ENCODE measurements at regions not wholly inside any gene's neighbourhood (a gene's known extent, or its start where the extent isn't known, plus 50 kb on each side); places are given as distances from the start of the nearest gene placed in this dataset.

GRCh38 chr13:40381935-40382764 is 284.3 kb downstream of the FOXO1 start:
- TF ChIP-seq YY1 (IDR thresholded peaks at IDR 0.05; ENCODE audit: borderline replicate concordance in 1 of 3, control insufficient read depth in 1 of 3, extremely low read depth in 1 of 3, insufficient read depth in 3 of 3, insufficient read length in 1 of 3, insufficient replicate concordance in 2 of 3, low read depth in 1 of 3, low read length in 2 of 3) (no peak), SMAD1 (IDR thresholded peaks at IDR 0.05; ENCODE audit: low read depth, low read length, partially characterized antibody) (no peak), ZFP36 (IDR thresholded peaks at IDR 0.05; ENCODE audit: low read depth, low read length, partially characterized antibody) (no peak), ATF3 (IDR thresholded peaks at IDR 0.05) (no peak), ATF3 (CRISPR knock-in tag; conservative IDR thresholded peaks at IDR 0.05) (no peak), NFIX (CRISPR knock-in tag; IDR thresholded peaks at IDR 0.05; ENCODE audit: low read depth) (no peak)
